Keratinocyte (primary cell): ENCODE measurements at regions not wholly inside any gene's neighbourhood (a gene's known extent, or its start where the extent isn't known, plus 50 kb on each side); places are given as distances from the start of the nearest gene placed in this dataset.

ENCODE experiments used
- DNase-seq: peaks from one replicate; pipeline ENCODE4 v3.0.0-alpha.2; 2011; ENCODE audit warnings: low read depth, missing footprints, low spot score
- FAIRE-seq: peaks from 2 replicates; lab custom pipeline; 2011; peaks lifted over from hg19 to GRCh38; lab: Jason Lieb, UNC
- H2AFZ ChIP-seq: 2 replicates; pipeline ENCODE4 v1.6.0; 2012; ENCODE audit warnings: low read length, control low read depth, inconsistent platforms; ENCODE audit not compliant: control insufficient read depth
- H3K27ac ChIP-seq: 2 replicates; pipeline ENCODE4 v1.5.1; 2011; ENCODE audit warnings: low read length; ENCODE audit not compliant: control insufficient read depth, insufficient read depth
- H3K27me3 ChIP-seq: 3 replicates; pipeline ENCODE4 v1.6.0; 2011; ENCODE audit warnings: low read length; ENCODE audit not compliant: control insufficient read depth, insufficient read depth; ENCODE audit errors: extremely low read depth
- H3K36me3 ChIP-seq, 2 experiments: 2 replicates in 1 of 2; 3 replicates in 1 of 2; pipeline ENCODE4 v1.5.1; 2011; ENCODE audit warnings: low read length in 2 of 2, mild to moderate bottlenecking in 1 of 2; ENCODE audit not compliant: control insufficient read depth in 2 of 2, insufficient read depth in 2 of 2; ENCODE audit errors: extremely low read depth in 1 of 2
- H3K4me1 ChIP-seq: 3 replicates; pipeline ENCODE4 v1.5.1; 2011; ENCODE audit warnings: low read length; ENCODE audit not compliant: control insufficient read depth, insufficient read depth; ENCODE audit errors: extremely low read depth
- H3K4me2 ChIP-seq: 3 replicates; pipeline ENCODE4 v1.6.0; 2011; ENCODE audit warnings: low read depth, low read length; ENCODE audit not compliant: control insufficient read depth, insufficient read depth; ENCODE audit errors: extremely low read depth
- H3K4me3 ChIP-seq, 3 experiments: fragments of 200-600 bp in 1 of 3; sonication (generic) in 1 of 3; 2 replicates in 2 of 3; 3 replicates in 1 of 3; pipeline ENCODE4 v1.5.1; 2011 to 2016; ENCODE audit warnings: low read length in 3 of 3, mild to moderate bottlenecking in 3 of 3, control low read depth in 2 of 3, inconsistent platforms in 1 of 3, low read depth in 1 of 3, mixed read lengths in 1 of 3, mixed run types in 1 of 3, moderate library complexity in 1 of 3; ENCODE audit not compliant: control insufficient read depth in 2 of 3, insufficient read depth in 2 of 3; ENCODE audit errors: extremely low read depth in 1 of 3
- H3K79me2 ChIP-seq: 2 replicates; pipeline ENCODE4 v1.6.0; 2012; ENCODE audit warnings: low read length; ENCODE audit not compliant: control insufficient read depth, insufficient read depth
- H3K9ac ChIP-seq: 3 replicates; pipeline ENCODE4 v1.6.0; 2011; ENCODE audit warnings: low read length; ENCODE audit not compliant: control insufficient read depth, insufficient read depth; ENCODE audit errors: extremely low read depth
- H3K9me1 ChIP-seq: 3 replicates; pipeline ENCODE4 v1.6.0; 2011; ENCODE audit warnings: low read length; ENCODE audit not compliant: control insufficient read depth, insufficient read depth; ENCODE audit errors: extremely low read depth
- H3K9me3 ChIP-seq: 2 replicates; pipeline ENCODE4 v1.5.1; 2012; ENCODE audit warnings: low read depth, low read length; ENCODE audit not compliant: control insufficient read depth
- H4K20me1 ChIP-seq: 3 replicates; pipeline ENCODE4 v1.6.0; 2011; ENCODE audit warnings: low read length; ENCODE audit not compliant: control insufficient read depth, insufficient read depth; ENCODE audit errors: extremely low read depth
- CTCF ChIP-seq, 3 experiments: IDR thresholded peaks in 1 of 3; conservative IDR thresholded peaks in 1 of 3; optimal IDR thresholded peaks in 1 of 3; 2 replicates in 2 of 3; 3 replicates in 1 of 3; pipeline versions ENCODE3 to v1.5.1; 2011; ENCODE audit warnings: low read length in 3 of 3, mild to moderate bottlenecking in 3 of 3, moderate library complexity in 2 of 3, control low read depth in 1 of 3, inconsistent platforms in 1 of 3; ENCODE audit not compliant: insufficient read depth in 2 of 3; ENCODE audit errors: extremely low read depth in 1 of 3
- EZH2 ChIP-seq: IDR thresholded peaks from one replicate; pipeline ENCODE4 v1.6.1; 2012; ENCODE audit warnings: inconsistent platforms, mild to moderate bottlenecking, low read length, moderate library complexity
- dilution Hi-C: fragments of 300-500 bp; cut with MboI; formaldehyde crosslinking; loops from one replicate; pipeline ENCODE4 v1.7.0; 2020; ENCODE audit warnings: low sequenced_read_pairs; ENCODE audit not compliant: extremely low pct_ligation_motif_present

DNA sequence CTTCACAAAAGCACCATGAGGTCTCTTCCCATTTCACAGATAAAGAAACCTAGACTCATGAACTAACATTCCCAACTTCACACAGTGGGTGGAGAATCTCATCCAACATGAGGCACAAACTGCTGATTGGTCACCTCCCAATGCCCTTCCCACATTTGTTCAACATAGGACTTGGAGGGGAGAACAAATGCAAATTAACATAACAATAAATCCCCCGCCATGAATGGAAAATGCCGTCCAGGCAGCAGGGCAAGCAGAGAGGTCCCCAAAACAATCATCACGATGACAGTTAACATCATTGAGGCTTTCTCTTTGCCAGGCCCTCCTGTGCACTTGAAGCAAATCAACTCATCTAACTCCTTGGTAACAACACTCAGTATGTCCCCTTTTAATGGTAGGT, 185.3 kb downstream of the TMEM132E start:
- dilution Hi-C loops, result no loop called here
- Histone ChIP-seq H3K9ac (no peak overlapping the region), H3K27me3 (no peaks in the 10 kb centered on the region), H2AFZ (no peak overlapping the region), H3K4me1 (no peaks in the 10 kb centered on the region), H3K36me3 (no peaks in the 10 kb centered on the region), H3K9me3 (no peaks in the 10 kb centered on the region), H3K27ac (no peak overlapping the region), H3K4me2 (no peak overlapping the region), H3K79me2 (no peaks in the 10 kb centered on the region), H3K4me3 (no peak overlapping the region), H4K20me1 (no peaks in the 10 kb centered on the region), H3K9me1 (no peaks in the 10 kb centered on the region)
- TF ChIP-seq CTCF (optimal IDR thresholded peaks at IDR 0.05 in 1 of 3, IDR thresholded peaks at IDR 0.05 in 1 of 3, conservative IDR thresholded peaks at IDR 0.05 in 1 of 3; ENCODE audit: extremely low read depth in 1 of 3, insufficient read depth in 2 of 3, low read length in 3 of 3) (no peak), EZH2 (no peak)
- FAIRE-seq (no peak), DNase-seq (no peak)

DNA sequence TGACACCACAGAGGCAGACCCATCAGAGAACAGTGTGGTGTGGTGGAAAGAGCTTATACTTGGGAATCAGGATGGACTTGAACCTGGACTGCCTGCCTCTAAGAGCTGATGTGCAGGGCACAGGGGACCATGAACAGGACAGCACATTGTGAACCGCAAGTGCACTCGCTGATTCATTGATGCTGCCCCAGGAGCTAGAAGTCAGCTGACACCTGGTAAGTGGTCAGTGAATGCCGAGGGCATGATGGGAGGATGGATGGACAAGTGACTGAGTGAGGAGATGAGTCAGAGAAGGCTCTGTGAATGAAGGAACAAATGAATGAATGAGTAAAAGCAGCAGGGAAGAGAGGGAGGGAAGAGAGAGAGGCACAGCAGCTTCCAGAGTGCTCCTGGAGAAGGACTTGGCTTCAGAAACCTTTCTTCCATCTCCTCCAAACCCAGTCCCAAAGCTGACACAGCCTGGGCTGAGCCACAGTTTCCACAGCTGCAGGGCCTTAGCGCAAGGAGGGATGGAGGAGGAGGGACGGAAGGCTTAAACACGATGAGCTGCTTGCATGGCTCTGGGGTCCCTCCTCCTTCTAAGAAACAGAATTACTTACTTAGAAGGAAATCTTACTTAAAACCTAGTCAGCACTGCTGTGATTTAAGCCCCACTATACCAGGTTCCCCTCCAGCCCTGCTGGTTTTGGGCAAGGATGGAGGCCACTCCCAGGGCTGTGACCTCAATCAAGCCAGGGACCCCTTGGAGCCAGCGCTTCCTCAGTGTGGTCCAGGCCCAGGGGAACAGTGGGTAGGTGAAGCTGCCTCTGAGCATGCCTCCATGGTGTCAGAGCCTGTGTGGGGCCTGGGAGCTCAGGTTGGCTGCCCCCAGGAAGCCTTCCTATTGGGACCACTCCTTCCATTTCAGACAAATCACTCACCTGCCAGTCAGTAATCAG, 184.6 kb downstream of the TMEM132E start:
- H3K36me3 ChIP-seq, result no peaks in the 10 kb centered on the region
- dilution Hi-C loops, result no loop called here
- no peak overlapping the region for H3K4me3 ChIP-seq
- no peaks in the 10 kb centered on the region for H3K9me1 ChIP-seq
- FAIRE-seq (no peak), DNase-seq (no peak)
- no peaks in the 10 kb centered on the region for H3K79me2 ChIP-seq
- no peak for TF ChIP-seq EZH2
- TF ChIP-seq CTCF (optimal IDR thresholded peaks at IDR 0.05 in 1 of 3, IDR thresholded peaks at IDR 0.05 in 1 of 3, conservative IDR thresholded peaks at IDR 0.05 in 1 of 3; ENCODE audit: extremely low read depth in 1 of 3, insufficient read depth in 2 of 3, low read length in 3 of 3), result no peak
- no peak overlapping the region for H3K9ac ChIP-seq
- H3K27ac ChIP-seq, result no peak overlapping the region
- H3K4me2 ChIP-seq, result no peak overlapping the region
- H2AFZ ChIP-seq, result no peak overlapping the region
- H4K20me1 ChIP-seq, result no peaks in the 10 kb centered on the region
- no peaks in the 10 kb centered on the region for H3K4me1 ChIP-seq
- no peaks in the 10 kb centered on the region for H3K9me3 ChIP-seq
- H3K27me3 ChIP-seq, result no peaks in the 10 kb centered on the region
